Umbilical cord (tissue), 1 donor: ENCODE measurements at regions not wholly inside any gene's neighbourhood (a gene's known extent, or its start where the extent isn't known, plus 50 kb on each side); places are given as distances from the start of the nearest gene placed in this dataset.
"Not testable (repeated sequence)": the region's sequence is repeated elsewhere in the genome, so short reads cannot be mapped to it uniquely, and the experiment has no call there.

ENCODE experiments used
- DNase-seq: peaks from one replicate; pipeline ENCODE4 v3.0.0-alpha.2; 2015; ENCODE audit warnings: low spot score

DNA sequence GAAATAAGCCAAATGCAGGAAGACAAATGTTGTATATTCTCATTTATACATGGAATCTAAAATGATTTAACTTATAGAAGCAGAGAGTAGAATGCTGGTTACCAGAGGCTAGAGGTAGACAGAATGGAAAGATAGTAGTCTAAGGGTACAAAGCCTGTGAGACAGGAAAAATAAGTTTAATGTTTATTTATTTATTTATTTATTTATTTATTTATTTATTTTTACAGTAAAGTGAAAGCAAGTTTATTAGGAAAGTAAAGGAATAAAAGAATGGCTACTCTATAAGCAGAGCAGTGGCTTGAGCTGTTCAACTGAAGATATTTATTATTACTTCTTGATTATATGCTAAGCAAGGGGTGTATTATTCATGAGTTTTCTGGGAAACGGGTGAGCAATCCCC lies 203.2 kb downstream of the LAS1L start:
- no peak for DNase-seq

DNA sequence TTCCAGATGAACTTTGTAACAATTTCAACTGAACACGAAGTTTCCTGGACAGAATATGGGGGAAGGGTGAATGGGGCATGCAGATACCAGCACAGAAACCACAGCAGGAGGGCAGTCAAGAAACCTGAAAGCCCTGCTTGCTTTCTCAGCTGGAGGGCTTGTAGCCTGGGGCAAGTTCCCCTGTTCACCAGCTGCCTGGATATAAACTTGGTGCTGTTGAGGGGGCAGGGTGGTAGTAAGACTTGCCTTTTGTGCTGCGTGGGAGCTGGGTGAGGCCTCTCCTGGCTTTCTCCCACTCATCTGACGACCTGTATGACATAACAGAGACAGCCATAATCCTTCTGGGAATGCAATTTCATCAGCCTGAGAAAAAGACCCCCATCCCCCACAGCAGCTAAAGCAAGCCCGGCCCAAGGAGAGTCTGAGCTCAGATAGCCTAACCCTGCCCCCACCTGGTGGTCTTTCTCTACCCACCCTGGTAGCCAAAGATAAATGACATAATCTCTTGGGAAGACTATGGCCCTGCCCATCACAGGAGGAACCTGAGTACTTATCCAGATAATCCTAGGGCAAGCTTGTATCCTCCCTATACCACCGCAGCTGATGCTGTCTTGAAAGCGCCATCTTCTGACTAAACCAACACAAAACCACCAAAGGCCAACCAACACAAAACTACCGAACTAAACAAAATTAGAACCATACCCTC lies 234.3 kb downstream of the LAS1L start:
- DNase-seq: no peak

DNA sequence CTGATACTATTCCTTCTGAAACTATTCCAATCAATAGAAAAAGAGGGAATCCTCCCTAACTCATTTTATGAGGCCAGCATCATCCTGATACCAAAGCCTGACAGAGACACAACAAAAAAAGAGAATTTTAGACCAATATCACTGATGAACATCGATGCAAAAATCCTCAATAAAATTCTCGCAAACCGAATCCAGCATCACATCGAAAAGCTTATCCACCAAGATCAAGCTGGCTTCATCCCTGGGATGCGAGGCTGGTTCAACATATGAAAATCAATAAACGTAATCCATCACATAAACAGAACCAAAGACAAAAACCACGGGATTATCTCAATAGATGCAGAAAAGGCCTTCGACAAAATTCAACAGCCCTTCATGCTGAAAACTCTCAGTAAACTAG lies 251.7 kb downstream of the LAS1L start:
- DNase-seq: not testable (repeated sequence)

DNA sequence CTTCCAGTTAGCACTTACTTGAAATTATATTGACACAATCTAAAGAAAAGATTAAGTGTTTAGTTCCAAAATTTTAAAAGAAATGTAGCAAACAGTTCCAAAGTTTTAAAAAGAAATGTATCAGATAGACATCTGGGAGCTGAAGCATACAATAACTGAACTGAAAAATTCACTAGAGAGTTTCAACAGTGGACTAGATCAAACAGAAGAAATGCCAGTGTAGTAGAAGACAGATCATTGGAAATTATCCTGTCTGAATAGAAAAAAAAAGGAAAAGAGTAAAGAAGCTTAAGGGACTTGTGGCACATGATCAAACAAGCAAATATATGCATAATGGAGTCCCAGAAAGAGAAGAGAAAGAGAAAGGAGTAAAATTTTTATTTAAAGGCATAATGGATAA lies 261.4 kb downstream of the LAS1L start:
- DNase-seq: no peak

DNA sequence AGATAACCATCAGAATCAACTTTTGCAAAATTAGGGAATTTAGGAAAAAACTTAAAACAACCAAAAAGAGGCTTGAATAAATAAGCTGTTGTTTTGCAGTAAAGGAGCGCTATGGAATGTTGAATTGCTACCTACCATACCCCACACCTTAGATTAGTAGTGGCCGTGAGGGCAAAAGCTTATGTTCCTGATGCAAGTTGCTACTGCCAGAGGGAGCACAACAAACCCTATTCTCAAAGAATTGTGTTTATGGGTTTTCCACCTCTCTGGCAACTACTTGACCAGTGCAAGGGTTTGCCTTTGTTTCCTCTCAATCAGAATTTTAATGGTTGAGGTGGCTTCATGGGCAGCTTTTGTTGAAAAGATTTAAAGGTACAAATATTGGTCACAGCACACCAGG lies 268.1 kb downstream of the LAS1L start:
- no peak for DNase-seq

DNA sequence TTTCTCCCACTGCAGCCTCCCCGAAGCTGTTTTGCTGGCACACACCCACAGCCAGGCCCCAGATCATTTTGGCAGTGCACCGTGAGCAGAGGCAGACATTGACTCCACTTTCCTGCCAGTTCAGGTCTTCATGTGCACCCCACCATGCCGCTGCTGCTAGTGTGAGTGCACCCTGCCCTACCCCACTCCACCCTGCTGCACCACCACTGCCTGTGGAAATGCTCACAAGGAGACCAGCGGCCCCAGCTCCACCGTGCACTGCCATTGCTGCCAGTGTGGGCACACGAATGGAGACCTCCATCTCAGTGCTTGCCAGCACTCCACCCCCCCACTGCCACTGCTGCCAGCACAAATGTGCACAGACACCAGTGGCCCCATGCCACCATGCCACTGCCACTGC lies 277.6 kb upstream of the ZC4H2 start:
- no peak for DNase-seq

DNA sequence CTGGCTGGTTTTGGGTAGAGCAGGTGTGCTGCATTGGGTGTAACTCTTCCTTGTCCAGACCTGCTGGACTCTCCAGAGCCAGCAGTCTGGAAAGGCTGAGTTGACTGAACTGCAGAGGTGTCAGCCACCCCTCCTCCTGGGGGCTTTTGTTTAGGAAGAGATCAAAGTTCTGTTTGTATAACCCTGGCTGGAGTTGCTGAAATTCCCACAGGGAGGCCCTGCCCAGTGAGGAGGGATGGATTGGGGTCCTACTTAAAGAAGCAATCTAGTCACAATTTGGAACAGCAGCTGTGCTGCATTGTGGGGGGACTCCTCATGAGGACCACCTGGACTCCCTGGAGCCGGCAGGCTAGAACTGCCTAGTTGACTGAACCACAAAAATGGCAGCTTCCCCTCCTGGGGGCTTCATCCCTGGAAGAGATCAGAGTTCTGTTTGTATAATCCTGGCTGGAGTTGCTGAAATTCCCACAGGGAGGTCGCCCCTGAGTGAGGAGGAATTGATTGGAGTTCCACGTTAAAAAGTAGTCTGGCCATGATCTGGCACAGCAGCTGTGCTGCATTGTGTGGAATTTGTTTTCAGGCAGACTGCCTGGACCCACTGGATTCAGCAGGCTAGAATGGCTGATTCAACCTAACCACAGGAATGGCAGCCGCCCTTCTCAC lies 264.9 kb upstream of the ZC4H2 start:
- DNase-seq: no peak

DNA sequence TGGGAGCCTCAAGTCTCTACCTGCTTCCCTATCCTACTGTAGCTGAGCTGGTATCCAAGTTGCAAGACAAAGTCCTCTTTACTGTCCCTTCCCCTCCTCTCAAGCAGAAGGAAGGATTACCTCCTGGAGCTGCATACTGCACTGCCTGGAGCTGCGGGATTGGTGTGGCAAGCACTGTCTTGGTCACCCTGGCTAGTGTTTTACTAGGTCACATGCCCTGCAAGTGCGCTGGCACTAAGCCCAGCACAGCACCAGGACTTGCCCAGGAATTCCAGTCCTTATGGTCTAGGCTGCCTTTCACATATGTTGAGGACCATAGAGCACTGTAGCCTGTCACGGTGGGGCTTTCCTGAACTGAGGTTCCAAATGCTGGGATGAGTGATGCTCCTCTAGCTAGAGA lies 227.3 kb upstream of the ZC4H2 start:
- DNase-seq: no peak

DNA sequence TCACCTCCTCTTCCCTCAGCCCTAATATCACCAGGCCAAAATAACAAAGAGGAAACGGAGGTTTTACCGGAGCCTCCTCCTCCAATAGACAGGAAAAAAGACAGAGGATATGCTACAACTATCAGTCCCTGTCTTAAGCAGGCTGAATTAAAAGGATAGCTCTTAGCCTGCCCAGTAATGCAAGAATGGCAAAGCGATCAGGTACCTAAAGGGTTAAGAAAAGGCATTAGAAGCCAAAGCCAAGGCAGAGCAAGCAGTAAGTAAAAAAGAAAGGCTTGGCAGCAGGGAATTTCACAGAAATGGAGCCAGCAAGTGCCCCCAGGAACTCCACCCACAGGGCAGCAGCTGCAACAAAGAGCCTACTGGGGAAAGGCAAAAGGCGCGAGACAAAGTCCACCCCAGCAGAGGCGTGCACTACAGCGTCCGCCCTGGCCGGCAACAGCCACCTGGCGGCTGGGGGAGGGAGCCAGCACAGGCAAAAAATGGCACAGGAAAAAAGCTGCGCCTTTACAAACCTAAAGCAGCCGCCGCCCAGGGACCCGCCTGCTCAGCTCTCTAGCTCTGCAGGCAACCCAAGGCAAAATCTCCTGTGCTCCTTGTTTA lies 220.6 kb upstream of the ZC4H2 start:
- DNase-seq: no peak

DNA sequence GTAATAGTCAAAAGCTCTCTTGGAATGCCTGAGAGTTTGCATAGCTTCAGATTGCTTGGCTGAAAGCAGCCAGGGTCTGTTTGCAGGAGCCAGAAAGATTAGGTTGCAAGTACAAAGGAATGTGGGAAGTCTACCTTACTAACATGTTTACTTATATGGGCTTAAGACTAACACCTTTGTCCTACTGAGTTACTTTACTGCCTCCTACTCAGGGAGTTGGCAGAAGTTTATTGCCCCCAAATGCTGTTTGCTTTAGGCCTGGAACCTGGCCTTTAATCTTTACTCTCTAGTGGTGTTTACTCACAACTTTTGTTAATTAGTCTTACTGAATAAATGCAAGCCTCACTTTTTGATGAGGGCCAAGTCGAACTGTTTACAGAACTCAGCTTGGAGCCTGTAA lies 219.4 kb upstream of the ZC4H2 start:
- DNase-seq: no peak

DNA sequence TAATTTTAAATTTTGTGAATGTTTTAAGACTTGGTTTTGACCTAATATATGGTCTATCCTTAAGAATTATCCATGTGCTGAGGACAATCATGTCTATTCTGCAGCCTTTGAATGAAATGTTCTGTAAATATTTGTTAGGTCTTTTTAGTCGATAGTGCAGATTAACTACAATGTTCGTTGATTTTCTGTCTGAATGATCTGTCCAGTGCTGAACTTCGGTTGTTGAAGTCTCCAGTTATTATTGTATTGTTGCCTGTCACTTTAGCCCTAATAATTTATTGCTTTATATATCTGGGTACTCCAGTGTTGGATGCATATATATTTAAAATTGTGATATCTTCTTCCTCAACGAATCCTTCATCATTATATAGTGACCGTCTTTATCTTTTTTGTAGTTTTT lies 218.3 kb upstream of the ZC4H2 start:
- no peak for DNase-seq

DNA sequence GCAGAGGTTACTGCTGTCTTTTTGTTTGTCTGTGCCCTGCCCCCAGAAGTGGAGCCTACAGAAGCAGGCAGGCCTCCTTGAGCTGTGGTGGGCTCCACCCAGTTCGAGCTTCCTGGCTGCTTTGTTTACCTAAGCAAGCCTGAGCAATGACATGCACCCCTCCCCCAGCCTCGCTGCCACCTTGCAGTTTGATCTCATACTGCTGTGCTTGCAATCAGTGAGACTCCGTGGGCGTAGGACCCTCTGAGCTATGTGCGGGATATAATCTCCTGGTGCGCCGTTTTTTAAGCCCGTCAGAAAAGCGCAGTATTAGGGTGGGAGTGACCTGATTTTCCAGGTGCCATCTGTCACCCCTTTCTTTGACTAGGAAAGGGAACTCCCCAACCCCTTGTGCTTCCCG lies 187.1 kb upstream of the ZC4H2 start:
- not testable (repeated sequence) for DNase-seq

DNA sequence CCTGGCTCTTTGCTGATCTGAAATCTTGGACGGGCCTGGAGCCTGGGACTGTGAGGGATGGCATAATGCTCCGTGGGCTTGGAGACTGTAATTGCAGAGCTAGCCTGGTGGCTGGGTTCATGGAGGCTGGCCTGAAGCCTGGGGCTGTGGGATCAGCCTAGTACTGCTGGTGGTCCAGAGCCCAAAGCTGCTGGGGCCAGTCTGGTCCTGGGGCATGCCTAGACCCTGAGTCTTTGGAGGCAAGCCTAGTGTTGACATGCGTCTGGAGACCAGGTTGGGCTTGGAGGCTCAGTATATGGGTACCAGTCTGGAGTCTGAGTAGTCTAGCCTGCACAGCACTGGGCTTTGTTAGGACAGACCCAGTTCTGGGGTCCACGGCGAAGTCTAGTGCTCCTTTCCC lies 172.0 kb upstream of the ZC4H2 start:
- no peak for DNase-seq

DNA sequence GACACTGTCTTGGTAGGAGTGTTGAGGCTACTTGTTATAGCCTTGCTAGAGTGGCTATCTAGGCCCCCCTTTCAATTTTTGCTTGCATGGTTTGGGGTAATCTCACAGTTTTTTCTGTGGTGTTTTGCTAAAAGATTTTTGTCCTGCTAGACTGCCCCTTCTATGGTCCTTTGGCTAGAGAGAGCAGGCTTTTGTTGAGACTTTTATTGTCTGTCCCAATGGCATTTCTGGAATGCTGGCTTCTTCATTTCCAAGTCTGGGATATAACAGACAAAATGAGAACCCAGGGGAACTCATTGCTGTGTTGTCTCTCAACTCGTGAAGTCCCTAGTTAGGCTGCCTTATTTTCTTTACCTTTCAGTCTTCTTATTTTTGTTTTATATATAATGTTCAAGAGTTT lies 160.2 kb upstream of the ZC4H2 start:
- DNase-seq: no peak

DNA sequence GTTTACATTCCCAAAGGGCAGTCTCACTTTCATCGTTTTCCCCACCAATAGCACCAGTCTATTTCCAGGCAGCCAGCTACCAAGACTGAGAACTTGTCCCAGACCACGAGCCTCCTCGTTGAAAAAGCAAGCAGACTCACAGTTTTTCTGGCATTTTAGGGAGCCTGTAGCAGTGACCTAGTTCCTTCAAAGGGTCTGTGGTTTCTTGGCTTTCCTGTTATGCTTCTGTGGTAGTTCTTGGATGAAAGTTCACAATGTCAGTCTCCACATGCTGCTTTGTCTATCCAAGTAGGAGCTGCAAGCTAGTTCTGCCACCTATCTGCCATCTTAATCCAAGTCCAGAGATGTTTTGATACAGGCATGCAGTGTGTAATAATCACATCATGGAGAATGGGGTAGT lies 151.6 kb upstream of the ZC4H2 start:
- no peak for DNase-seq

DNA sequence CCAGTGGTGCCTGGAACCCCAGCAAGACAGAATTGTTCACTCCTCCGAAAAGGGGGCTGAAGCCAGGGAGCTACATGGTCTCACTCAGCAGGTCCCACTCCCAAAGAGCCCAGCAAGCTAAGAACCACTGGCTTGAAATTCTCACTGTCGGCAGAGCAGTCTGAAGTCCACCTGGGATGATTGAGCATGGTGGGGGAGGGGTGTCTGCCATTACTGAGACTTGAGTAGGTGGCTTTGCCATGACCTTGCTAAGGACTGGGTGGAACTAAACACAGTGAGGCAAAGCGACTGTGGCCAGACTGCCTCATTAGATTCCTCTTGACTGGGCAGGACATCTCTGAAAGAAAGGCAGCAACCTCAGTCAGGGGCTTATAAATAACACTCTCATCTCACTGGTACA lies 122.6 kb upstream of the ZC4H2 start:
- no peak for DNase-seq

DNA sequence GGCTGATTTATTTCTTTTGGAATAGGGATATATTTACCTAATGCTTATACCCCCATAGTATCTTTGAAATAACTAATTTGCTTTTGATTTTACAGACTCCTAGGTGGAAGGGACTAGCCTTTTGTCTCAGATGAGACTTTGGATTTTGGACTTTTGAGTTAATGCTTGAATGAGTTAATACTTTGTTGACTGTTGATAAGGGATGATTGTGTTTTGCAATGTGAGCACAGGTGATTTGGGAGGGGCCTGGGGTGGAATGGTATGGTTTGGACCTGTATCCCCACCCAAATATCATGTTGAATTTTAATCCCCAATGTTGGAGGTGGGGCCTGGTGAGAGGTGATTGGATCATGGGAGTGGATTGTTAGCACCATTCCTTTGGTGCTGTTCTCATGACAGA lies 117.4 kb upstream of the ZC4H2 start:
- DNase-seq: no peak

DNA sequence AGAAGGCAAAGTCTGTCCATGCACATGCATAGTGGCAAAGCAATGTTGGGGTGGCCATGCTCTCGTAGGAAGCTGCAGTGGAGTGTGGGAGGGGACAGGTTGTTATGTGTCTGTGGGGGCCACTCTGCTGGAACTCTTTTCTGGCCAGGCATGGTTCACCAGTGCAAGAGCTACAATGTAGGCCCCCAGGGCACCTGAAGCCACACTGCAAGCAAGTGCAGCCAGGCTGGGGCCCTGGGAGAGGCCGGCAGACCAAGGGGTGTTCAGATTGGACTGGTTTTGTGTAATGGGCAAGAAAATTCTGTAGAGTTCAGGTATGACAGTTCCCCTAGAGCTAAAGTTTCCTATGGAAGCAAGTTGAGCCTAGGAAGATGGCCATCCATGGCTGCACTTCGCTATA lies 97.0 kb upstream of the ZC4H2 start:
- no peak for DNase-seq

DNA sequence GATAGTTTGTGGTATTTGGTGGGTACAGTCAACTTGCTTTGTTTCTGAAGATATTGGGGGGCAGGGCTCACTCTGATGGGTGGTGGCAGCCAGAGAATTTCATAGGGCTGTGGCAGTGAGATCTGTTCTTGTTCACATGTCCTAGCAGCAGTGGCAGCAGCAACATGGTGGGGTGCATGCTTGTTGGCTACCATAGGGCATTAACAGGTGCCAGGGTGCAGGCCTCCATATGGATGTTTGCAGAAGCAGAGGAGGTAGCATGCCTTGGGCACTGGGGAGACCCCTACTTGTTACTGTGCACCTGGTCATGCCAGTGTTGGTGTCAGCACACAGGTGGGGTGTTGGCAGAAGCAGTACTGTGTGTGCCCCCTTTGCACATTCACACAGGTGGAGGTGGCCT lies 96.3 kb upstream of the ZC4H2 start:
- DNase-seq: no peak

DNA sequence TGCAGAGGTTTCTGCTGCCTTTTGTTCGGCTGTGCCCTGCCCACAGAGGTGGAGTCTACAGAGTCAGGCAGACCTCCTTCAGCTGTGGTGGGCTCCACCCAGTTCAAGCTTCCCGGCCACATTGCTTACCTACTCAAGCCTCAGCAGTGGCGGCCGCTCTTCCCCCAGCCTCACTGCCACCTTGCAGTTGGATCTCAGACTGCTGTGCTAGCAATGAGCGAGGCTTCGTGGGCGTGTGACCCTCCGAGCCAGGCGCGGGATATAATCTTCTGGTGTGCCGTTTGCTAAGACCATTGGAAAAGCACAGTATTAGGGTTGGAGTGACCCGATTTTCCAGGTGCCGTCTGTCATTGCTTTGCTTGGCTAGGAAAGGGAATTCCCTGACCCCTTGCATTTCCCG lies 82.4 kb upstream of the ZC4H2 start:
- not testable (repeated sequence) for DNase-seq

DNA sequence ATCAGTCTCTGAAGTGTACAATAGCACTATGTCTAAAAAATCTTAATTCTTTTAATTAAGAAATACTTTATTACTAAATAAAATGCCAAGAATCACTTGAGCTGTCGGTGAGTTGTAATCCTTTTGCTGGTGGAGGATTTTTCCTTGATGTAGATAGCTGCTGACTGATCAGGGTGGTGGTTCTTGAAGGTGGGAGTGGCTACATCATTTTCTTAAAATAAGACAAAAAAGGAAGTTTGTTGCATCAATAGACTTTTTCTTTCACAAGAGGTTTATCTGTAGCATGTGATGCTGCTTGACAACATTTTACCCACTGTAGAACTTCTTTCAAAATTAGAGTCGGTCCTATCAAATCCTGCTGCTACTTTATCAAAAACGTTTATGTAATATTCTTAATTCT lies 68.8 kb upstream of the ZC4H2 start:
- DNase-seq: no peak

DNA sequence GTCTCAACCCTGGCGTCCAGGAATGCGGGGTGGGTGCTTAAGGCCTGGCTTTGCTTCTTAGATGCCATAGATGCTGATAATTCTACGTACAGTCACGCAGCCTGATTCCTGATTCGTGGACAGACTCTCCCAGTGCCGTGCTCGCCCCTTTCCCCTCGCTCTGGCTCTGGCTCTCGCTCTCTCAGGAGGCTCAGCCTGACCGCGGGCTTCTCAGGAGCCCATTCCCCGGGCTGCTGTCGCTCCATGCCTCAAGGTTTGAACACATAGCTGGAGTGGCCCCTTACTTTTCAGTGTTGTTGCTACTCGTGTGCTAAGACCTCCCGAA lies 59.2 kb upstream of the ZC4H2 start:
- peak; percentile 46 for DNase-seq

DNA sequence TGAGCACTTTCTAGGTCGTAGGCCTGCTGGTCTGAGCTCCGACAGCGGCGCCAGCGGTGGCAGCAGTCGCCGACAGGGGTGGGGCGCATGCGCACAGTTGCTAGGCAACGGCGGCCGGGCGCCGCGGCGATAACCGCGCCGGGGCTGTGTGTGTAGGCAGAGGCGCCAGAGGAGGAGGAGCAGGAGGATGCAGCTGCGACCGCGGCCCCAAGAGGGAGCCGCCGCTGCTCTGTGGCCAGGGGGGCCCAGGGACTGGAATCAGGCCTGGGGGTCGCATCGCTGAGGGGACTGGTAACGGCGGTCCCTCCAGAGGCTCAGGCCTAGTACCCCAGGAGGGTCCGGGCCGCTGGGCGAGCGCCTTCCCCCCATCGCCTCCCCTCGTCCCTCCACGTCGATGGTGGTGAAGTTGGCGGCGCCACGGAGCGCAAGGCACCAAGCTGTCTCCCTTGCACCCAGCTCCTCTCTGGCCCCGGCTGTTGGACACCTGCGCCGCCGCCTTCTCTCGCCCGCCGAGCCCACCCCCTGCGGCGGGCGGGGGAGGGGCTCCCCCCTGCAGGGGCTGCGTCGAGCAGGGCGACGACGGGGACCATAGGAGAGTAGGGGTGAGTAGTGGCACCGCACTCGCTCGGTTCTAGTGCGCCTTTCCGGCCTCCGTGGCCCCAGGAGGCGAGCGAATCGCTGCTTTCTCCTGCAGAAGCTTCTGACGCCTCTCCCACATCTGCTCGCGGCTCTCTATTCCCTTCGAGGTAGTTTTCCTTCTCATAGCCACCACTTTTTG lies 58.6 kb upstream of the ZC4H2 start, which contains the start of gene ZC3H12B:
ZC3H12B (plus strand) TSS at position 159 of the 778 bp plus-strand sequence.
- DNase-seq: peak; percentile 76
